ENCODE measurements at regions not wholly inside any gene's neighbourhood (a gene's known extent, or its start where the extent isn't known, plus 50 kb on each side); places are given as distances from the start of the nearest gene placed in this dataset.

DNA sequence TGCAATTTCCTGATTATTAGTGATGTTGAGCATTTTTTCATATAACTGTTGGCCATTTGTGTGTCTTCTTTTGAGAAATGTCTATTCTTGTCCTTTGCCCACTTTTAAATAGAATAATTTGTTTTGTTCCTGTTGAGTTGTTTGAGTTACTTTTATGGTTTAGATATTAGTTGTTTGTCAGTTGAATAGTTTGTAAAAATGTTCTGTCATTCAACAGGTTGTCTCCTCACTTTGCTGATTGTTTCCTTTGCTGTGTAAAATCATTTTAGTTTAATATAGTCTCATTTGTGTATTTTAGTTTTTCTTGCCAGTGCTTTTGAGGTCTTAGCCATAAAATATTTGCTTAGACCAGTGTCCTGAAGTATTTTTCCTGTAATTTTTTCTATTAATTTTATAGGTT lies 181.8 kb upstream of the GLRA2 start:
- ChIA-PET CTCF (no interaction called here), POLR2A (no interaction called here)
- intact Hi-C loops (cut with micrococcal nuclease) (no loop called here), dilution Hi-C loops (cut with MboI; ENCODE audit: extremely low pct_ligation_motif_present, low sequenced_read_pairs) (no loop called here)
- FAIRE-seq, result no peak
- Histone ChIP-seq H3K79me2 (ENCODE audit: control insufficient read depth, insufficient read depth, low read length) (no peaks in the 10 kb centered on the region), H3K27ac (ENCODE audit: insufficient read depth, low read depth, low read length) (no peak overlapping the region), H3K9me3 (replicated peaks; ENCODE audit: control insufficient read depth, insufficient read depth, low read length) (no peaks in the 10 kb centered on the region), H3K4me2 (ENCODE audit: insufficient read depth, low read length) (no peak overlapping the region), H3K4me3 (replicated peaks in 1 of 3; ENCODE audit: insufficient read depth in 1 of 3, low read depth in 1 of 3, low read length in 3 of 3) (no peak overlapping the region), H4K20me1 (replicated peaks; ENCODE audit: control insufficient read depth, extremely low read depth, insufficient read depth, low read length) (no peaks in the 10 kb centered on the region), H2AFZ (ENCODE audit: low read depth, low read length) (no peak overlapping the region), H3K9me1 (replicated peaks; ENCODE audit: control insufficient read depth, extremely low read depth, insufficient read depth, low read length) (no peaks in the 10 kb centered on the region), H3K9ac (replicated peaks; ENCODE audit: extremely low read depth, insufficient read depth, low read length) (no peak overlapping the region), H3K27me3 (ENCODE audit: control insufficient read depth in 2 of 2, insufficient read depth in 2 of 2, low read length in 2 of 2) (no peaks in the 10 kb centered on the region), H3K36me3 (ENCODE audit: control insufficient read depth in 2 of 2, extremely low read depth in 1 of 2, insufficient read depth in 2 of 2, low read length in 2 of 2) (no peaks in the 10 kb centered on the region), H3K4me1 (ENCODE audit: control insufficient read depth, extremely low read depth, insufficient read depth, low read length) (no peaks in the 10 kb centered on the region)
- no peak for DNase-seq (ENCODE audit: low read depth, low spot score)
- no peak for TF ChIP-seq POLR2A (IDR thresholded peaks at IDR 0.05; ENCODE audit: low read depth, low read length)
- TF ChIP-seq JUN (IDR thresholded peaks at IDR 0.05; ENCODE audit: borderline replicate concordance, insufficient read depth, insufficient read length, low read depth), result no peak
- TF ChIP-seq MYC (IDR thresholded peaks at IDR 0.05; ENCODE audit: low read depth, low read length), result no peak
- no peak for TF ChIP-seq POLR2AphosphoS5 (IDR thresholded peaks at IDR 0.05; ENCODE audit: insufficient read depth, low read depth, low read length)
- TF ChIP-seq MAX (IDR thresholded peaks at IDR 0.05; ENCODE audit: insufficient read depth, insufficient read length), result no peak
- no peak for TF ChIP-seq FOS (IDR thresholded peaks at IDR 0.05; ENCODE audit: borderline replicate concordance, insufficient read depth, low read length)
- no peak for TF ChIP-seq GATA2 (IDR thresholded peaks at IDR 0.05; ENCODE audit: insufficient read depth, insufficient read length, low read depth, low read length)
- TF ChIP-seq EZH2 (IDR thresholded peaks at IDR 0.05; ENCODE audit: borderline replicate concordance, low read depth, low read length, severe bottlenecking), result no peak
- TF ChIP-seq, protein P1, sequence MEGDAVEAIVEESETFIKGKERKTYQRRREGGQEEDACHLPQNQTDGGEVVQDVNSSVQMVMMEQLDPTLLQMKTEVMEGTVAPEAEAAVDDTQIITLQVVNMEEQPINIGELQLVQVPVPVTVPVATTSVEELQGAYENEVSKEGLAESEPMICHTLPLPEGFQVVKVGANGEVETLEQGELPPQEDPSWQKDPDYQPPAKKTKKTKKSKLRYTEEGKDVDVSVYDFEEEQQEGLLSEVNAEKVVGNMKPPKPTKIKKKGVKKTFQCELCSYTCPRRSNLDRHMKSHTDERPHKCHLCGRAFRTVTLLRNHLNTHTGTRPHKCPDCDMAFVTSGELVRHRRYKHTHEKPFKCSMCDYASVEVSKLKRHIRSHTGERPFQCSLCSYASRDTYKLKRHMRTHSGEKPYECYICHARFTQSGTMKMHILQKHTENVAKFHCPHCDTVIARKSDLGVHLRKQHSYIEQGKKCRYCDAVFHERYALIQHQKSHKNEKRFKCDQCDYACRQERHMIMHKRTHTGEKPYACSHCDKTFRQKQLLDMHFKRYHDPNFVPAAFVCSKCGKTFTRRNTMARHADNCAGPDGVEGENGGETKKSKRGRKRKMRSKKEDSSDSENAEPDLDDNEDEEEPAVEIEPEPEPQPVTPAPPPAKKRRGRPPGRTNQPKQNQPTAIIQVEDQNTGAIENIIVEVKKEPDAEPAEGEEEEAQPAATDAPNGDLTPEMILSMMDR (IDR thresholded peaks at IDR 0.05; ENCODE audit: extremely low read depth in 1 of 2, insufficient read depth in 1 of 2, low read depth in 1 of 2, low read length in 2 of 2), result no peak
- BruUV-seq (replicated peaks), result no TSS peak

All from endothelial cell of umbilical vein (primary cell).